GM12874 (cell line): ENCODE measurements at regions not wholly inside any gene's neighbourhood (a gene's known extent, or its start where the extent isn't known, plus 50 kb on each side); places are given as distances from the start of the nearest gene placed in this dataset.

Experiments used
- CTCF ChIP-seq: IDR thresholded peaks from 2 replicates; pipeline ENCODE4 v1.5.1; 2011; ENCODE audit warnings: low read depth, mild to moderate bottlenecking, control low read depth, low read length, moderate library complexity; ENCODE audit not compliant: insufficient read depth

GRCh38 chr22:22038178-22038880, 55.7 kb upstream of the TOP3B start:
- TF ChIP-seq CTCF, result no peak

GRCh38 chr22:22037740-22038139, 55.2 kb upstream of the TOP3B start:
- no peak for TF ChIP-seq CTCF

- TF ChIP-seq CTCF, result no peak
These were observed 54.6 kb upstream of the TOP3B start for GRCh38 chr22:22037229-22037628.

GRCh38 chr22:22036588-22036987, 54.0 kb upstream of the TOP3B start:
- no peak for TF ChIP-seq CTCF

- no peak for TF ChIP-seq CTCF
These were observed 53.3 kb upstream of the TOP3B start for GRCh38 chr22:22035771-22036314.

GRCh38 chr22:22035203-22035602, 52.6 kb upstream of the TOP3B start:
- no peak for TF ChIP-seq CTCF

- no peak for TF ChIP-seq CTCF
These were observed 52.0 kb upstream of the TOP3B start for GRCh38 chr22:22034469-22035132.
